Coronary artery (tissue), 2 donors: ENCODE measurements at regions not wholly inside any gene's neighbourhood (a gene's known extent, or its start where the extent isn't known, plus 50 kb on each side); places are given as distances from the start of the nearest gene placed in this dataset.

Source experiments
- DNase-seq: peaks from one replicate; pipeline ENCODE4 v3.0.0-alpha.2; 2017; ENCODE audit warnings: low spot score
- H3K27ac ChIP-seq, 2 donors: fragments of 200-600 bp; sonication (generic); one replicate each; pipeline ENCODE4 v1.5.1; 2016 to 2019
- H3K4me3 ChIP-seq: fragments of 200-600 bp; sonication (generic); 2 replicates; pipeline ENCODE4 v1.5.1; 2016; ENCODE audit warnings: mild to moderate bottlenecking, moderate library complexity
- CTCF ChIP-seq: fragments of 200-600 bp; sonication (generic); IDR thresholded peaks from one replicate; pipeline ENCODE4 v1.5.1; 2019; ENCODE audit warnings: antibody characterized with exemption

DNA sequence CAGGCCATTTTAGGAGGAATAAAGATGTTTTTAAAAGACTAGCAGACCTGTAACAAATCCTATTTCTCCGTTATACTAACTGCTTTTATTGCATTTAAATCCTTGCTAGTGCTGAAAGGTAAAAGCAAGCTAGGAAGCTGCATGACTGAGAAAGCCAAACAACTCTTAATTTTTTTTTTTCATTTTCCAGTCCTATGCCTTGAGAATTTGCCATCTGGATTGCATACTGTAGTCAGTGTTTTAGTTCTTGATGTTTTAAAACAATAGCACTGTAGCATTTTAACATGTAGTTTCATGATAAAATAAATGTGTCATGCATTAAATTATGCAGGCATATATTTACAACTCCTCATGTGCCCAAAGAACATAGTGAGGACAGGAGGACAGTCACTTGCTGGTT is 108.4 kb upstream of the FGF10 start:
- TF ChIP-seq CTCF = no peak
- Histone ChIP-seq H3K27ac (no peak overlapping the region), H3K4me3 (no peak overlapping the region)
- DNase-seq = no peak

DNA sequence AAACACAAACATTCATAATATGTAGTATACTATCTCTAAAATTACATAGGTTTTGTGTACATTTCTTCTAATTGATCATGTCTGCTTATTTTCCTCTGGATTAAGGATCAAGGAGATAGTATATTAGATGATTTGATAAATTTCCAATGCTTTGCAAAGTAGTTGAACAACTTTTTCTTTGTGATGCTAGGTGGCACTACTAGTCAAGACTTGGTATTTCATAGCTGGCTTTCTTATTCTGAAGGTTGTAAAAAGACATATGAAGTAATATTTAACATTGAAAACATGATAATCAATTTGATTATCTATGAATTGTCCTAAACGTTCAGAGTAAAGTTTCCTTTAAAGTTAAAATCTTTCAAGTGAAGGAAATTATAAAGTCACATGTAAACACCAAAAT is 106.1 kb upstream of the FGF10 start:
- H3K4me3 ChIP-seq = no peak overlapping the region
- TF ChIP-seq CTCF = no peak
- no peak overlapping the region for H3K27ac ChIP-seq
- no peak for DNase-seq

DNA sequence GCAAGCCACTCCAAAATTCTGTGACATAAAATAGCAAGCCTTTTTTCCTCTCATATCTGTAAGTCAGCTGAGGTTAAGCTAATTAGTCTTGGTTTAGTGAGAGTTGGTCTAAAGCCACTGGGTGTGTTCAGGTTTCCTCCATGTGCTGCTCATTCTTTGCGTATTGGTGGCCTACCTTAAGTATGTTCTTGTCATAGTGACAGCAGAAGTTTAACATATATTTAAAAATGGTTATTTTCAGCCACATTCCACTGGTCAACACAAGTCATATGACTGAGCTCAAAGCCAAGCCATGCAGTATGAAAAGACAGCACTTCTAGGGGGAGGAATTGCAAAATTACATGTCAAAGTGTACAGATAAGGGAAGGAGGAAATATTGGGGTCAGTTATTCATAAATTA is 100.5 kb upstream of the FGF10 start:
- DNase-seq = no peak
- H3K4me3 ChIP-seq = no peak overlapping the region
- no peak for TF ChIP-seq CTCF
- H3K27ac ChIP-seq = no peak overlapping the region

- Histone ChIP-seq H3K4me3 (no peak overlapping the region), H3K27ac (no peak overlapping the region)
- no peak for TF ChIP-seq CTCF
- DNase-seq = no peak
These were observed 97.4 kb upstream of the FGF10 start for GRCh38 chr5:44486591-44486990.

DNA sequence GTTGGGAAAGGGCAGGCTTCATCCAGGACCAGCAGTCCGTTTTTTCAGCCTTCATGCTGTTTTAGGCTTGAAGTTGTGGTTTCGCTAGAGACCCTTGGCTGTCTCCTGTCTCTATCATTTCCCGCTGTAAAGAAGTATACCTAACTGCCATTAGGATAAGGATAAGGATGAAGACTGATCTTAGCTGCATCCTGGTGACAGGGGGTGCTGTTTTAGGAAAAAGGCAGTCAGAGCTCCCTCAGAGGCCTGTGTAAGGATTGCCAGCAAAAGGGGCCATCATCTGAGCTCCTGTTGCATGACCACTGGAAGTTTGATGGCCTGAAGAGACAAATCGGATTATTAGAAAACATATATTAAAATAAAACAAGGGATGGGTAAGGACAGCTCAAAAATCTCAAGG is 64.8 kb upstream of the FGF10 start:
- DNase-seq = no peak
- no peak for TF ChIP-seq CTCF
- H3K4me3 ChIP-seq = no peak overlapping the region
- no peak overlapping the region for H3K27ac ChIP-seq

DNA sequence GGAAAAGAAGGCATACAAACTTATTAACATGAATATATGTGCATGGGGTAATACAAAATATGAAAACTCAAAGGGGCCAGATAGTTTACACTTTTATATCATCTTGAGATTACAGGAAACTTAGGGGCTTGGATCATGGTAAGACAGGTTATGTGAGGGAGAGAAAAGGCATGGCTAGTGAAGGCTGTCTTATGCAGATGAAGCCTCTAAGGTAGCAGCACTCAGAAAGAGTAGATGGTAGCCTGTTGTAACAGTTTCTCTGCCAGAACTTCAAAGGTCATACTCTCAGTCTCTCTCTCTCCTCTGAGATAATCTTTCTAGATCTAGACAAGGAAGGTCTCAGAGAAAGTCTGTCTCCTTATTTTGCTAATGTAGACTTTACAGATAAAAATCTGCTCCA is 57.2 kb upstream of the FGF10 start:
- no peak for TF ChIP-seq CTCF
- Histone ChIP-seq H3K4me3 (no peak overlapping the region), H3K27ac (no peak overlapping the region)
- no peak for DNase-seq

GRCh38 chr5:44443172-44443571 is 54.0 kb upstream of the FGF10 start:
- no peak for DNase-seq
- no peak overlapping the region for H3K27ac ChIP-seq
- TF ChIP-seq CTCF = no peak
- H3K4me3 ChIP-seq = no peak overlapping the region
